H1 (cell line): ENCODE measurements at regions not wholly inside any gene's neighbourhood (a gene's known extent, or its start where the extent isn't known, plus 50 kb on each side); places are given as distances from the start of the nearest gene placed in this dataset.

Source experiments
- CTCF ChIA-PET: fragments of 300-600 bp; sonication (Branson Sonifier 250); formaldehyde crosslinking; loops from one replicate; lab custom pipeline; 2021; ENCODE audit not compliant: partially characterized antibody; lab: Charles Lee
- POLR2A ChIA-PET: fragments of 300-600 bp; sonication (Branson Sonifier 250); formaldehyde crosslinking; loops from one replicate; lab custom pipeline; 2021; ENCODE audit warnings: inconsistent platforms; ENCODE audit not compliant: partially characterized antibody; lab: Charles Lee
- DNase-seq, 2 experiments: peaks; one replicate each; pipeline versions ENCODE4 v3.0.0 to v3.0.0-alpha.2; 2010 to 2022; ENCODE audit warnings: low spot score in 2 of 2, low read depth in 1 of 2, mixed read lengths in 1 of 2
- FAIRE-seq: peaks from 2 replicates; lab custom pipeline; 2011; peaks lifted over from hg19 to GRCh38; lab: Jason Lieb, UNC
- H2AFZ ChIP-seq: 2 replicates; pipeline ENCODE4 v1.8.1; 2012; ENCODE audit warnings: low read length, inconsistent platforms
- H2AK5ac ChIP-seq: 2 replicates; pipeline ENCODE4 v1.6.1; 2013; ENCODE audit warnings: low read depth, low read length
- H2BK120ac ChIP-seq: replicated peaks from 2 replicates; pipeline ENCODE3; 2013; ENCODE audit warnings: low read depth, low read length, inconsistent platforms
- H2BK12ac ChIP-seq: 2 replicates; pipeline ENCODE4 v1.6.1; 2013; ENCODE audit warnings: low read depth, low read length
- H2BK15ac ChIP-seq: 2 replicates; pipeline ENCODE4 v1.6.1; 2013; ENCODE audit warnings: low read length
- H2BK20ac ChIP-seq: 2 replicates; pipeline ENCODE4 v1.6.1; 2013; ENCODE audit warnings: low read length
- H2BK5ac ChIP-seq: 2 replicates; pipeline ENCODE4 v1.6.1; 2013; ENCODE audit warnings: low read depth, low read length
- H3K14ac ChIP-seq: 2 replicates; pipeline ENCODE4 v1.6.1; 2013; ENCODE audit warnings: inconsistent platforms; ENCODE audit not compliant: insufficient read length
- H3K18ac ChIP-seq: 2 replicates; pipeline ENCODE4 v1.6.1; 2013; ENCODE audit warnings: low read length; ENCODE audit errors: extremely low read depth
- H3K23ac ChIP-seq: 2 replicates; pipeline ENCODE4 v1.6.1; 2013; ENCODE audit warnings: inconsistent platforms; ENCODE audit not compliant: insufficient read length
- H3K23me2 ChIP-seq: 2 replicates; pipeline ENCODE4 v1.6.1; 2013; ENCODE audit warnings: low read depth, low read length
- H3K27ac ChIP-seq: 2 replicates; pipeline ENCODE4 v1.6.1; 2011; ENCODE audit warnings: low read depth, low read length, inconsistent platforms
- H3K27me3 ChIP-seq, 4 experiments: replicated peaks in 1 of 4; 1 replicate in 1 of 4; 2 replicates in 3 of 4; pipeline versions ENCODE4 v1.6.1 to v1.8.1; 2011 to 2013; ENCODE audit warnings: low read length in 3 of 4, mild to moderate bottlenecking in 3 of 4, inconsistent platforms in 2 of 4, mixed read lengths in 2 of 4, moderate library complexity in 1 of 4; ENCODE audit not compliant: control insufficient read depth in 3 of 4, insufficient read depth in 3 of 4; ENCODE audit errors: extremely low read depth in 1 of 4
- H3K36me3 ChIP-seq, 4 experiments: 2 replicates each; pipeline versions ENCODE4 v1.6.1 to v1.8.1; 2011 to 2013; ENCODE audit warnings: mild to moderate bottlenecking in 4 of 4, low read length in 3 of 4, moderate library complexity in 2 of 4, control low read depth in 1 of 4, inconsistent platforms in 1 of 4; ENCODE audit not compliant: insufficient read depth in 4 of 4, control insufficient read depth in 2 of 4
- H3K4ac ChIP-seq: replicated peaks from 2 replicates; pipeline ENCODE3; 2013; ENCODE audit warnings: low read length, low read depth, mixed read lengths, inconsistent platforms; ENCODE audit not compliant: insufficient read length
- H3K4me1 ChIP-seq, 4 experiments: replicated peaks in 1 of 4; 1 replicate in 1 of 4; 2 replicates in 3 of 4; pipeline versions ENCODE4 v1.6.1 to v1.8.1; 2011 to 2013; ENCODE audit warnings: low read length in 3 of 4, inconsistent platforms in 2 of 4, mixed read lengths in 1 of 4; ENCODE audit not compliant: insufficient read depth in 4 of 4, control insufficient read depth in 3 of 4
- H3K4me2 ChIP-seq, 2 experiments: 2 replicates each; pipeline versions ENCODE4 v1.6.1 to v1.8.1; 2011 to 2013; ENCODE audit warnings: low read depth in 2 of 2, low read length in 2 of 2, control low read depth in 1 of 2, inconsistent platforms in 1 of 2, mild to moderate bottlenecking in 1 of 2; ENCODE audit not compliant: insufficient read depth in 1 of 2
- H3K4me3 ChIP-seq, 4 experiments: fragments of 200-600, 300-600 bp in 1 of 4; sonication (generic), shearing (Covaris generic), sonication (Bioruptor Twin) in 1 of 4; 2 replicates each; pipeline versions ENCODE4 v1.5.1 to v1.8.1; 2011 to 2016; ENCODE audit warnings: low read length in 4 of 4, low read depth in 3 of 4, control low read depth in 2 of 4, inconsistent platforms in 2 of 4, mild to moderate bottlenecking in 2 of 4, mixed read lengths in 1 of 4, moderate library complexity in 1 of 4; ENCODE audit not compliant: insufficient read depth in 2 of 4; ENCODE audit errors: extremely low read depth in 1 of 4
- H3K56ac ChIP-seq: replicated peaks from 2 replicates; pipeline ENCODE3; 2013; ENCODE audit warnings: low read depth, mild to moderate bottlenecking, mixed read lengths, low read length, inconsistent platforms; ENCODE audit not compliant: insufficient read length
- H3K79me1 ChIP-seq: 2 replicates; pipeline ENCODE4 v1.6.1; 2013; ENCODE audit warnings: low read depth, low read length, control low read depth
- H3K79me2 ChIP-seq, 2 experiments: 2 replicates each; pipeline versions ENCODE4 v1.6.1 to v1.8.1; 2012 to 2013; ENCODE audit warnings: low read length in 2 of 2, mild to moderate bottlenecking in 2 of 2, inconsistent platforms in 1 of 2; ENCODE audit not compliant: insufficient read depth in 2 of 2, control insufficient read depth in 1 of 2
- H3K9ac ChIP-seq, 4 experiments: replicated peaks in 1 of 4; 1 replicate in 1 of 4; 2 replicates in 3 of 4; pipeline versions ENCODE4 v1.6.1 to v1.8.1; 2011 to 2013; ENCODE audit warnings: low read depth in 3 of 4, low read length in 3 of 4, control low read depth in 2 of 4, mild to moderate bottlenecking in 2 of 4, moderate library complexity in 2 of 4, inconsistent platforms in 1 of 4; ENCODE audit errors: extremely low read depth in 1 of 4
- H3K9me3 ChIP-seq, 2 experiments: 2 replicates each; pipeline versions ENCODE4 v1.6.1 to v1.8.1; 2012 to 2013; ENCODE audit warnings: mild to moderate bottlenecking in 2 of 2, moderate library complexity in 2 of 2, control low read depth in 1 of 2, inconsistent platforms in 1 of 2, low read depth in 1 of 2, low read length in 1 of 2, mixed read lengths in 1 of 2; ENCODE audit not compliant: insufficient read depth in 2 of 2
- H4K20me1 ChIP-seq, 2 experiments: replicated peaks in 1 of 2; 2 replicates each; pipeline versions ENCODE3 to v1.8.1; 2011 to 2013; ENCODE audit warnings: inconsistent platforms in 2 of 2, low read length in 2 of 2, mild to moderate bottlenecking in 1 of 2; ENCODE audit not compliant: insufficient read depth in 2 of 2, control insufficient read depth in 1 of 2
- H4K5ac ChIP-seq: 2 replicates; pipeline ENCODE4 v1.6.1; 2013; ENCODE audit warnings: low read length, low read depth, mixed read lengths, inconsistent platforms; ENCODE audit not compliant: insufficient read length
- H4K8ac ChIP-seq: 2 replicates; pipeline ENCODE4 v1.8.0; 2013; ENCODE audit warnings: mild to moderate bottlenecking, moderate library complexity, low read length, inconsistent platforms; ENCODE audit not compliant: insufficient read depth; ENCODE audit errors: extremely low read depth
- H4K91ac ChIP-seq: replicated peaks from 2 replicates; pipeline ENCODE3; 2013; ENCODE audit warnings: low read length, mixed read lengths, inconsistent platforms; ENCODE audit not compliant: insufficient read length
- CHD2 ChIP-seq: IDR thresholded peaks from 2 replicates; pipeline ENCODE4 v1.6.1; 2012; ENCODE audit warnings: low read length, improper control_type of control experiment
- JUN ChIP-seq: IDR thresholded peaks from 2 replicates; pipeline ENCODE4 v1.6.1; 2011; ENCODE audit warnings: low read depth, mild to moderate bottlenecking, improper control_type of control experiment, low read length
- PHF8 ChIP-seq: fragments of 200-600 bp; sonication (generic); conservative IDR thresholded peaks from 2 replicates; pipeline ENCODE4 v1.7.1; 2012; ENCODE audit warnings: low read depth, mild to moderate bottlenecking, inconsistent platforms, low read length, moderate library complexity
- ZNF274 ChIP-seq: IDR thresholded peaks from 2 replicates; pipeline ENCODE4 v1.7.0; 2012; ENCODE audit warnings: low read length, borderline replicate concordance; ENCODE audit errors: extremely low read depth
- WGBS, 2 experiments: shearing (Covaris generic) in 1 of 2; methylation state at CpG; one replicate each; pipeline versions ENCODE4 v1.1.6 to v1.1.7; 2013 to 2015; ENCODE audit warnings: low lambda C conversion rate in 2 of 2, mixed read lengths in 2 of 2, inconsistent platforms in 1 of 2, low coverage in 1 of 2, missing lambda C conversion rate in 1 of 2; ENCODE audit not compliant: insufficient replicate concordance in 2 of 2, insufficient coverage in 1 of 2, insufficient read length in 1 of 2; ENCODE audit errors: extremely low coverage in 1 of 2, missing lambda C conversion rate in 1 of 2; 5-methylcytosine and 5-hydroxymethylcytosine counted together
- TF ChIP-seq, protein P1 (sequence below), 3 experiments: IDR thresholded peaks; 1 replicate in 2 of 3; 2 replicates in 1 of 3; pipeline versions ENCODE4 v1.5.1 to v1.6.1; 2011; ENCODE audit warnings: low read length in 3 of 3, mild to moderate bottlenecking in 3 of 3, inconsistent platforms in 2 of 3, low read depth in 1 of 3, moderate library complexity in 1 of 3; ENCODE audit not compliant: insufficient read depth in 1 of 3; ENCODE audit errors: control extremely low read depth in 1 of 3
- TF ChIP-seq, protein P2 (sequence below): IDR thresholded peaks from 2 replicates; pipeline ENCODE4 v1.6.1; 2011; ENCODE audit warnings: low read length, improper control_type of control experiment

DNA sequence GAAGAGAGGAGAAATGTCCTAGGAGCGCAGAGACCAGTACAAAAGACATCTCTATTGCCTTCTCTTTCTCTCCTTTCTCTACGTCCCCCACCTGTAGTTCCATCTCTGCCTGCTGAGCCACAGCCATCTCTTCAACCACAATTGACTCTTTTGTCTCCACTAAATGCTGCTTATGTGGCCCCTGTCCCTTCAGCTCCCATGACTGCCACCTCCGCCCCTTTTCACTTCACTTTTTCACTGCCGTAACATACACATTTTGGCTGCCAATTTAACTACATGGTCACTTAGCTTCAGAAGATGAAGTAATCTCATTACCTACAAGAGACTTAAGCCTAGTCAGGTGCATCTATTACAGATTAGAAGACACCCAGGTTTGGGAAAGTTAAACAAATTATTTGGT lies 81.9 kb downstream of the MZT1 start:
- no peak for FAIRE-seq
- no peak overlapping the region for H2BK20ac ChIP-seq

More for the DNA sequence above, 81.9 kb downstream of the MZT1 start:
- TF ChIP-seq PHF8 (no peak), ZNF274 (no peak), JUN (no peak), CHD2 (no peak)
- TF ChIP-seq, protein P1, sequence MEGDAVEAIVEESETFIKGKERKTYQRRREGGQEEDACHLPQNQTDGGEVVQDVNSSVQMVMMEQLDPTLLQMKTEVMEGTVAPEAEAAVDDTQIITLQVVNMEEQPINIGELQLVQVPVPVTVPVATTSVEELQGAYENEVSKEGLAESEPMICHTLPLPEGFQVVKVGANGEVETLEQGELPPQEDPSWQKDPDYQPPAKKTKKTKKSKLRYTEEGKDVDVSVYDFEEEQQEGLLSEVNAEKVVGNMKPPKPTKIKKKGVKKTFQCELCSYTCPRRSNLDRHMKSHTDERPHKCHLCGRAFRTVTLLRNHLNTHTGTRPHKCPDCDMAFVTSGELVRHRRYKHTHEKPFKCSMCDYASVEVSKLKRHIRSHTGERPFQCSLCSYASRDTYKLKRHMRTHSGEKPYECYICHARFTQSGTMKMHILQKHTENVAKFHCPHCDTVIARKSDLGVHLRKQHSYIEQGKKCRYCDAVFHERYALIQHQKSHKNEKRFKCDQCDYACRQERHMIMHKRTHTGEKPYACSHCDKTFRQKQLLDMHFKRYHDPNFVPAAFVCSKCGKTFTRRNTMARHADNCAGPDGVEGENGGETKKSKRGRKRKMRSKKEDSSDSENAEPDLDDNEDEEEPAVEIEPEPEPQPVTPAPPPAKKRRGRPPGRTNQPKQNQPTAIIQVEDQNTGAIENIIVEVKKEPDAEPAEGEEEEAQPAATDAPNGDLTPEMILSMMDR (IDR thresholded peaks at IDR 0.05; ENCODE audit: control extremely low read depth in 1 of 3, insufficient read depth in 1 of 3, low read depth in 1 of 3, low read length in 3 of 3) = no peak
- TF ChIP-seq, protein P2, sequence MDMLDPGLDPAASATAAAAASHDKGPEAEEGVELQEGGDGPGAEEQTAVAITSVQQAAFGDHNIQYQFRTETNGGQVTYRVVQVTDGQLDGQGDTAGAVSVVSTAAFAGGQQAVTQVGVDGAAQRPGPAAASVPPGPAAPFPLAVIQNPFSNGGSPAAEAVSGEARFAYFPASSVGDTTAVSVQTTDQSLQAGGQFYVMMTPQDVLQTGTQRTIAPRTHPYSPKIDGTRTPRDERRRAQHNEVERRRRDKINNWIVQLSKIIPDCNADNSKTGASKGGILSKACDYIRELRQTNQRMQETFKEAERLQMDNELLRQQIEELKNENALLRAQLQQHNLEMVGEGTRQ = no peak
- H2AK5ac ChIP-seq = no peak overlapping the region
- H3K79me2 ChIP-seq = no peaks in the 10 kb centered on the region
- no peak overlapping the region for H3K14ac ChIP-seq
- H3K23ac ChIP-seq = no peak overlapping the region
- no peak overlapping the region for H3K4me2 ChIP-seq
- CTCF ChIA-PET = interaction anchor here (0.8 to 1.9 kb wide), 7 partner anchors 9 to 52 kb away, joined by 3 to 4 read pairs (median 3); no protein-coding TSS in a partner anchor
- WGBS, 2 experiments = 87% methylated on average over 4 of the region's 4 CpGs; no CpG with 5 or more reads in 1 of the 2 experiments
- H3K4me1 ChIP-seq = no peaks in the 10 kb centered on the region
- H4K5ac ChIP-seq = no peak overlapping the region
- no peak overlapping the region for H2BK5ac ChIP-seq
- no peak overlapping the region for H3K9ac ChIP-seq
- no peaks in the 10 kb centered on the region for H3K9me3 ChIP-seq
- H3K27me3 ChIP-seq = no peaks in the 10 kb centered on the region
- H2AFZ ChIP-seq = no peak overlapping the region
- POLR2A ChIA-PET = no interaction called here
- H3K4ac ChIP-seq = no peak overlapping the region
- no peaks in the 10 kb centered on the region for H3K36me3 ChIP-seq
- H3K23me2 ChIP-seq = no peaks in the 10 kb centered on the region
- H3K56ac ChIP-seq = no peak overlapping the region
- H3K79me1 ChIP-seq = no peaks in the 10 kb centered on the region
- H2BK12ac ChIP-seq = no peak overlapping the region
- H2BK15ac ChIP-seq = no peak overlapping the region
- H4K91ac ChIP-seq = no peak overlapping the region
- H4K20me1 ChIP-seq = no peaks in the 10 kb centered on the region
- H3K27ac ChIP-seq = no peak overlapping the region
- H3K4me3 ChIP-seq = no peak overlapping the region
- H3K18ac ChIP-seq = no peak overlapping the region
- no peak for DNase-seq
- no peak overlapping the region for H2BK120ac ChIP-seq
- no peak overlapping the region for H4K8ac ChIP-seq
